Right forelimb (tissue), 1 donor: ENCODE measurements at regions not wholly inside any gene's neighbourhood (a gene's known extent, or its start where the extent isn't known, plus 50 kb on each side); places are given as distances from the start of the nearest gene placed in this dataset.

Experiments
- DNase-seq: peaks from one replicate; pipeline ENCODE4 v3.0.0-alpha.2; 2018

DNA sequence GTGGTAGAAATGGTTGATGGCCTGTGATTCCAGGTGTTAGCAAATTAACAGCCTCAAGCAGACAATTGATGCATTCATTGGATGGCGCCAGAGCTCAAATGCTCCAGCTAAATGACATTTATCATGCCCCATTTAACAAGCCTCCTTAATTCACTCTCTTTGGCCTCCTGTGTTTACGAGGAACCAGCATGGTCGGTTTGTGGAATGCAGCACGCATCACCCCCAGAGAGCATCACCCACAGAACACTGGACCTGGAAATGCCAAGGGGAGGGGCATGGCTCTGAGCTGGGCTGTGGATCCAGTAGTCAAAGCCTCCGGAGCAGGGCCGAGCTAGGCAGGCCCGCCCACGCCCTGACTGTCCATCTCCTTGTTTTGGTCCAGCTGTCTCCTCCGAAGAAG, 434.0 kb downstream of the GADD45G start:
- no peak for DNase-seq

- no peak for DNase-seq
Measured at GRCh38 chr9:90044263-90044662, 439.5 kb downstream of the GADD45G start.

DNA sequence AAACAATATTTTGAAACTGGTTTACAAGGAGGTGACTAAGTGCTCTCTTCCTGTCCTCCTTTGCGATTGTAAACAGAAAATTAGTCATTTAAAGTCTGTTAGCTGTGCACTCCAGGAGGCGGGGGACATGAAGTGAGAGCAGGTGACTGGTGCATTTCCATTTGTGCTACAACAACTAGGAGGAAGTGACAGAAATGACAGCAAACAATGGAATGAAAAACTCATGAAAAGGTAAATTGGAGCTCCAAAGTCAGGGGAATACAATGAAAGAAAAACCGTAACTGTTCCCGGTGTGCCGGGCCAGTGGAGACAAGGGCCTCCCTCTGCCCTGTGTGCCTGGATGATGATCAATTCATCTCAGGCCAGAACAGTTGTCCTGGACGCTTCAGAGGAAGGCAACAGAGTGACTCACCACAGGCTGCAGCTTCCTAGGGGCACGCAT, 439.9 kb downstream of the GADD45G start:
- DNase-seq, result no peak

DNA sequence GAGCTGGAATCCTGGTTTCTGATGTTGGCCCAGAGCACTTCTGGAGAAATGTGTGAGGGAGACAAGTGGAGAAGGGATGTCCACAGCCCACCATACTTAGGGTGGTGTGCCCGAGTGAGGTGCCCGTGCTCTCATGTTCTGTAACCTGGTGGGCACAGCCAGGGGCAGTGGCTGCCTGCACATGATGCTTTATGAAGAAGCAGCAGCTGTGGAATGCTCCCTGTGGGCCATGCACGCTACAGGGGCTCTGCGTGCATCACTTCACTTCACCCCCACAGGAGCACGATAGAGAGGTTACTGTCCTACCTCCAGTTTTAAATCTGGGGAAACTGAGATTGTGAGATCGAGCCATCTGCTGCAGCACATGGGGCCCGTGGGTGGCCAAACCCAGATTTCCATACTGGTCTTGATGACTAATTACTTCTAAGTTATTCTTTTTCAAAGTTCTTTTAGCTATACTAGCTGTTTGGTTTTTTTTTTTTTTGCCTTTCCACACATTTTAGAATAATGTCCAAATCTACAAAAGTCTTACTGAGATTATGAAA, 441.6 kb downstream of the GADD45G start:
- DNase-seq, result no peak

- no peak for DNase-seq
Measured at GRCh38 chr9:90047828-90048227, 443.0 kb downstream of the GADD45G start.

GRCh38 chr9:90052366-90052765, 447.6 kb downstream of the GADD45G start:
- DNase-seq, result no peak

GRCh38 chr9:90053027-90053426, 448.2 kb downstream of the GADD45G start:
- no peak for DNase-seq

DNA sequence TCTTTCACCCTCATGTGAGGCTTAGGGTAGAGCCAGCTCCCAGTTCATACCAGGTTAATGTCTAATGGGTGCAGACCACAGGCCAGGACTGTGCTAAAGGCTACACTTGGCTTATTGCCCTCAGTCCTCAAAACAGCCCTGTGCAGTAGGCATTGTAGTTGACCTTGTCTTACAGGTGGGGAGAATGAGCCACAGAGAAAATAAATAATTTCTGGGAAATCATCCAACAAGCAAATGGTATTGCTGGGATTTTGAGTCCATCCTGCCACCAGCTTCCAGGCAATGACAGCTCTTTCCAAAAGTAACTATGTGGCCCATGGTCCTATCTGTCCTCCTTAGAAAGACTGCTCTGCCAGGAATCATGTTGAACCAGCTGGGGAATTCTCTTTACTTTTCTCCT, 450.0 kb downstream of the GADD45G start:
- DNase-seq, result no peak

DNA sequence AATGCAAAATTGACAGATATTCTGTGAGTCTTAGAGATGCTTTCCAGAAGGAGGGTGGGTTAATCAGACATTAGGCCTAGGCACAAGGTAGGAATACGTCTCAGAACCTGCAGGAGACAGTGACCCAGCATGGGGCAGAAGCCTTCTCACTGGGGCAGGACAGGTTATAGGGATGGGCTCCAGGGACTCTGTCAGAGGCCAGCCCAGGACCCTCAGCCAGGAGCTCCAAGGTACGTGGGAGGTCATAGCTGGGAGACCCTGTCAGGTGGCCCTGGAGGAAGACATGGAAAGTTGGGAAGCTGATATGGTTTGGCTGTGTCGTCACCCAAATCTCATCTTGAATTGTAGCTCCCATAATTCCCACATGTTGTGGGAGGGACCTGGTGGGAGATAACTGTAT, 450.4 kb downstream of the GADD45G start:
- no peak for DNase-seq

GRCh38 chr9:90057361-90057760, 452.5 kb downstream of the GADD45G start:
- DNase-seq, result no peak

GRCh38 chr9:90058182-90058763, 453.5 kb downstream of the GADD45G start:
- no peak for DNase-seq

- DNase-seq, result no peak
Measured at GRCh38 chr9:90059436-90059835, 454.6 kb downstream of the GADD45G start.

GRCh38 chr9:90060256-90060655, 455.4 kb downstream of the GADD45G start:
- DNase-seq, result no peak

GRCh38 chr9:90061187-90061586, 456.4 kb downstream of the GADD45G start:
- DNase-seq, result no peak

- no peak for DNase-seq
Measured at GRCh38 chr9:90062982-90063381, 458.2 kb downstream of the GADD45G start.

- no peak for DNase-seq
Measured at GRCh38 chr9:90064248-90064647, 459.4 kb downstream of the GADD45G start.

GRCh38 chr9:90064971-90065370, 460.2 kb downstream of the GADD45G start:
- no peak for DNase-seq

GRCh38 chr9:90065851-90066250, 461.0 kb downstream of the GADD45G start:
- DNase-seq, result no peak

GRCh38 chr9:90069085-90069484, 464.3 kb downstream of the GADD45G start:
- no peak for DNase-seq

DNA sequence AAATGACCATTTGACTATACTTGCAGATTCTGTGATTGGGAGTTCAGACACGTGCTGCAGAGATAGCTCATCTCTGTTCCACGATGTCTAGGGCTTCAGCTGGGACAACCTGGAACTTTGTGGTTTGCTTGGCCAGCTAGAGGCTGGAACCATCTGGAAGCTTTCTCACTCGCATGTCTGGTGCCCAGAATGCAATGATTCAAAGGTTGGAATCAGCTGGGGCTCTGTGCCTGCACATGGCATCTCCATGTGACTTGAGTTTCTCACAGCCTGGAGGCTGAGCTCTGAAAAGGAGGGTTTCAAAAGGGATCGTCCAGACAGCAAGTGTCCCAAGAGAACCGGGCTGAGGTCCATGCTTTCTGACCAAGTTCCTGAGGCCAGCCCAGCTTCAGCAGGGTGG, 465.2 kb downstream of the GADD45G start:
- DNase-seq, result no peak

DNA sequence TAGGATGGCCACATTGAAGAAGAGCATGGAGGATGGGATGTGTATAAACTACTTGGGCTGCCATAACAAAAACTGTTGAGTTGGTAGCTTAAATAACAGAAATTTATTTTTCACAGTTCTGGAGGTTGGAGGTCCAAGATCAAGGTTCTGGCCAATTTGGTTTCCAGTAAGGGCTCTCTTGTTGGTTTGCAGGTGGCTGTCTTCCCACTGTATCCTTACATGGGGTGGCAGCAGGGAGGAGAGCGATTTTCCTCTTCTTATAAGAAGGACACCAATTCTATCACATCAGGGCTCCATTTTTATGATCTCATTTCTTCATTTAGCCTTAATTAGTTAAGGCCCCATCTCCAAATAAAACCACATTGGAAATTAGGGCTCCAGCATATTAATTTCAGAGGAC, 465.7 kb downstream of the GADD45G start:
- DNase-seq, result no peak

- DNase-seq, result no peak
Measured at GRCh38 chr9:90070931-90071660, 466.3 kb downstream of the GADD45G start.

- DNase-seq, result no peak
Measured at GRCh38 chr9:90073186-90073945, 468.6 kb downstream of the GADD45G start.
